Fibroblast of skin of back (primary cell): ENCODE measurements at regions not wholly inside any gene's neighbourhood (a gene's known extent, or its start where the extent isn't known, plus 50 kb on each side); places are given as distances from the start of the nearest gene placed in this dataset.
A peak's percentile ranks its signal among the peaks of the same experiment; 100 is the strongest.

Experiments
- DNase-seq: peaks from one replicate; pipeline ENCODE4 v3.0.0-alpha.2; 2013

- peak; percentile 21 for DNase-seq
Measured at GRCh38 chr4:20603671-20604313, 96.5 kb upstream of the PACRGL start.

DNA sequence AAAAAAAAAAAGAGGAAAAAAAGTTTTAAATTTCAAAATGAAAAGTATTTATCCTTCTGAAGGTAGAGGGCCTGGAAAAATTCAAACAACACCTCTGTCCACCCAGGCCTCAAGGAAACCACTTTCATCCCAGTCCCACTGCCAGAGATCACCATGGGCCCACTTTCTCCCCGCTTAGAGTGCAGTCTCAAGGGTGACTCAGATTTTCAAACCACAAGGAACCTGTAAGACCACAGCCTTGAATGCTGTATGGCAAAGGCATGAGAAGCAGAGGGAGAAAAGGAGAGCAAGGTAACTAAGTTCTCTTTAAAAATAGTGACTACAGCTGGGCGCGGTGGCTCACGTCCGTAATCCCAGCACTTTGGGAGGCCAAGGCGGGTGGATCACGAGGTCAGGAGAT, 87.9 kb upstream of the PACRGL start:
- no peak for DNase-seq

GRCh38 chr4:20614816-20615215, 85.4 kb upstream of the PACRGL start:
- no peak for DNase-seq

GRCh38 chr4:20615486-20616260, 84.6 kb upstream of the PACRGL start:
- peak; percentile 33 for DNase-seq

DNA sequence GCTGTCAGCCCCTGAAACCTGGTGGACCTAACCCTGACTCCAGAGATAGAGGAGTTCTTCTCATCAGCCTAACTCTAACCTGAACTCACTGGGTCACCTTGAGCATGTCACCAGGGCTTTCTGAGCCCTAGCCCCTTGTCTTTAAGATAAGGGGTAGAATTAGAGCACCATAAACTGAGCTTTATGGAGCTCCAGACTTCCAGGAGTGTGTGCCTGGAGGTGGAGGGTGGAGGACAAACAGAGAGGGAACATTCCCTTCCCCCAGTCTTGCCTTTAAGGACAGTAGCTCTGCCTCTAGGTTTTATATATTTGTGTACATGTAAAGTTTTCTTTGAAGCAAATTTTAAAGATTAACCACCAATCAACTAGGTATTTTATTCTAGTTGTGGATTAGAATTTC, 83.9 kb upstream of the PACRGL start:
- no peak for DNase-seq

- no peak for DNase-seq
Measured at GRCh38 chr4:20616848-20617247, 83.4 kb upstream of the PACRGL start.

- no peak for DNase-seq
Measured at GRCh38 chr4:20617678-20618396, 82.4 kb upstream of the PACRGL start.

DNA sequence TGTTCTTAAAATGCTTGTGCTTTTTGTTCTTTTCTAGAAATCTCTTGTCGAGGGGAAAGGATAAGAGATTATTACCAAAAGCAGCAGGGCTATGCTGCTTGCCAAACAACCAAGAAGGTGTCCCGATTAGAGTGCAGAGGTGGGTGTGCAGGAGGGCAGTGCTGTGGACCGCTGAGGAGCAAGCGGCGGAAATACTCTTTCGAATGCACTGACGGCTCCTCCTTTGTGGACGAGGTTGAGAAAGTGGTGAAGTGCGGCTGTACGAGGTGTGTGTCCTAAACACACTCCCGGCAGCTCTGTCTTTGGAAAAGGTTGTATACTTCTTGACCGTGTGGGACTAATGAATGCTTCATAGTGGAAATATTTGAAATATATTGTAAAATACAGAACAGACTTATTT, 81.5 kb upstream of the PACRGL start:
- DNase-seq = no peak

- DNase-seq = no peak
Measured at GRCh38 chr4:20621476-20621875, 78.8 kb upstream of the PACRGL start.

- DNase-seq = no peak
Measured at GRCh38 chr4:20622701-20623100, 77.6 kb upstream of the PACRGL start.

DNA sequence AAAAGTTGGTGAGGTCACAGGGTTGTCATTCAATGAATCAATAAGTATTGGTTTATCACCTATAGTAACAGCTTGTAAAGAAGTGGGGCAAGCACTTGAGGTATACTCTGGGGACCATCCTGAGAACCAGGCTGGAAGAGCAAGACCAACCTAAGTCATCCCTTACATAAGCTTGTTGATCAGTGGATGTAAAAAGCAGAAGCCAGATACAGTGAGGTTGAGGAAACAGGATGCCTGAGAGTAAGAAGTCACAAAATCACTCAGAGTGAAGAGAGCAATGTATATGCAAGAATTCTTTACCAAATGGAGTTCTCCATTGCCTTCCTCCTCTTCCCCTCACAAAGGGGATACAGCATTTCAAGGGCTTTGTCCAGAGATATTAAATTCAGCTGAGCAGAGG, 76.3 kb upstream of the PACRGL start:
- DNase-seq = no peak

DNA sequence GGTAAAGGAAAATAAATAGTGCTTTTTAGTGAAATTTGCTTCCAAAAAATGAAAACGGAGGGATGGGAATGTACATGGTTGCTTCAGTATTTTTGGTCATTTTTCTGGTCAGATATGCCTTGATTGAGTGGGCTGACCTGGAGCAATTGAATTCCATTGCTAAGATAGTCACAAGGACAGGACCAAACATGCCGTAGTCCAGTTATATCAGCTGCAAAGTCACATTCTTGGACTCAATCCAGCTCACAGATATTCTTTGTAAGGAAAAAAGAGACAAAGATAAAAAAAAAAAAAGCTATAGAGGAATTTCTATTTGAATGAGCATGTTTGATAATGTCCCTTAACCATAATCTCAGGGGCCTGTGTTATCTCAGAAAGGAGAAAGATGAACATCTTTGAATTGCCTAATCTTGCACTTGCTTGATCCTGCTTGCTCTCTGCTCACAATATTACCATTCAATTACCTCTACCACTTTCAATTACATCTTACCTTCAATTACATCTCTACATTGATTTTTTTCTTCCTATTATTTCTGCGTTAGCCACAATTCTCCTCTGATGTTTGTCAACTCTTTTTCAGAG, 75.4 kb upstream of the PACRGL start:
- peak; percentile 18 for DNase-seq

DNA sequence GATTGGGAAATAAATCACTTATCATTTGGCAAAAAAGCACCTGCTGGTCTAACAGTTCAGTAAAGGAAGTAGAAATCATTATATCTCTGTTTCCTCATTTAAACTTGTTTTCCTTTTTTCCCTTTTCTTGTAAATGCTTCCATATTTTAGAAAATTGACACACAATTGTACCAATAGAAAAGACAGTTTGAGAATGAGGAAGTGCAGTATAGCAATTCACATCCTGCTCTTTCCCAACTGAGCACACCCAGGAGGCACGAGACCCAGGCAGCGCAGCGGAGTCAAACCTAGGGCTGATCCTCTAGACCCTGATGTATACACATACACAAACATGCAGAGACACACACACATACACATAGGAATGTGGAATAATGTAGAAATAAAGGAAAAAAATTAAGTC, 74.8 kb upstream of the PACRGL start:
- no peak for DNase-seq

GRCh38 chr4:20626326-20627005, 73.8 kb upstream of the PACRGL start:
- no peak for DNase-seq

- no peak for DNase-seq
Measured at GRCh38 chr4:20627866-20628265, 72.4 kb upstream of the PACRGL start.

- DNase-seq = no peak
Measured at GRCh38 chr4:20629186-20630106, 70.8 kb upstream of the PACRGL start.

DNA sequence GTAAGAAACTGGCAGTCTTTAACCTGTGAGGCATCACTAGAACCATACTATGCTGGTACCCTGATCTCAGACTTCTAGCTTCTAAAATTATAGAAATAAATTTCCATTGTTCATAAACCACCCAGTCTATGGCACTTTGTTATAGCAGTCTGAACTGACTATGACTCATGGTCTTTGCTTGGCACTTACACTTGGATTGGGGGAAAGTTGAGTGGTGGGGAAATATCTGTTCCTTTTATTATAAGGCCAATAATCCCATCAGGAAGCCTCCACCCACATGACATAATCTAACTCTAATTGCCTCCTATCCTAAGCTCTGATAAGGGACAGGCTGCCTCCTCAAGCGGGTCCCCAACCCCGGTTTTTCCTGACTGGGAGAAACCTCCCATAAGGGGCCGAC, 61.4 kb upstream of the PACRGL start:
- DNase-seq = no peak

- no peak for DNase-seq
Measured at GRCh38 chr4:20639346-20639745, 60.9 kb upstream of the PACRGL start.

DNA sequence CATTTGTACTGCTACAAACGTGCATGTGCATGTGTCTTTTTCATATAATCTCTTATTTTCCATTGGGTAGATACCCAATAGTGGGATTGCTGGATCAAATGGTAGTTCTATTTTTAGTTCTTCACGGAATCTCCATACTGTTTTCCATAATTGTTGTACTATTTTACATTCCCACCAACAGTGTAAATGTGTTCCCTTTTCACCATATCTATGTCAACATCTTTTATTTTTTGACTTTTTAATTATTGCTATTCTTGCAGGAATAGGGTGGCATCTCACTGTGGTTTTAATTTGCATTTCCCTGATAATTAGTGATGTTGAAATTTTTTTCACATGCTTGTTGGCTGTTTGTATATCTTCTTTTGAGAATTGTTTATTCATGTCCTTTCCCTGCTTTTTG, 59.3 kb upstream of the PACRGL start:
- DNase-seq = no peak

DNA sequence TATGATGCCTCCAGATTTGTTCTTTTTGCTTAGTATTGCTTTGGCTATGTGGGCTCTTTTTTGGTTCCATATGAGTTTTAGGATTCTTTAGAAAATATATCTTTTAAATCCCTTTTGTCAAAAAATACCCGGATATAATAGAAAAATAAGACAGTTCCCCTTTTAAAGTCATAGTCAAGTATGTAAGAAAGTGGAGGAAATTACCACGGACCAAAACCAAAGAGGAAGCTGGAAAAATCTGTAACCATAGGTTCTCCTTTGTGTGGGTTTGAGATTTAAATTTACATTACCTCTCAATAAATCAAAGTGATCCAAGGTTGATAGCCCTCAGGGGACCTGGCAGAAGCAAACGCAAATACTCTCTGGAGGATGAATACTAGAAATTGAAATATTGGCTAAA, 58.3 kb upstream of the PACRGL start:
- DNase-seq = no peak

DNA sequence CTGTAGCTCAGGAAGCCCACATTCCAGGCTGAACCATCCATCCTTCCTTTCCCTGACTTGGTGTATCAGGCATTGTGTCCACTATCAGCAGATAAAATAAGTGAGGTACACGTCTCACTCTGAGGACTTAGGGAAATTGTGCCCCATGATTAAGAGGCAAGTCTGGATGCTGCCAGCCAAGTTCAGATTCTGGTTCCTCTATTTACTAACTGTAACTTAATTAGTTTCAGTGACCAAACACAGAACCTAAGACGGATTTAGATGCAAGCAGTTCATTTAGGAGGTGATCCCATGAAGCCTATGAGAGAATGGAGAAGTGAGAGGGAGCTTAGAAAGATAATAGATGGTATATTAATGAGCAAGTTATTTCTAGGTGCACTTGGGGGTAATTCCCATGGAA, 56.6 kb upstream of the PACRGL start:
- no peak for DNase-seq

DNA sequence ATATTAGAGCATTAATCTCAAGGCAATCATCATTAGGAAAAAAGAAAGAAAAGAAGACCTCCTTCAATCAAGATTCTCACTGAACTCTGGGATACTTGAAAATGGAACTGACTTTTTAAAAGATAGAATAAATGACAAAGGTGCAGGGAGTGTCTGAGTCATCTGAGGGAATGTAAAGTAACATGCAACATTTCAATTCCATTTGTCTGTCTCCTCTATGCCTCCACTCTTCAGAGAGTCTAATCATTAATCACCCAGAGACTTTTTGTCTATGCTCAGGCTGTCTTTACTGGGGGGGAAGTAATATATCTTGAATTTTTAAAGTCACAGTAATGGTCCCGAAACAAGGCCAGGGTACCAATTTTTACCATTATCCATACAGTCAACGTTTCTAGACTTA, 55.0 kb upstream of the PACRGL start:
- no peak for DNase-seq
